Osteoblast (primary cell): ENCODE measurements at regions not wholly inside any gene's neighbourhood (a gene's known extent, or its start where the extent isn't known, plus 50 kb on each side); places are given as distances from the start of the nearest gene placed in this dataset.

ENCODE experiments used
- DNase-seq: peaks from one replicate; pipeline ENCODE4 v3.0.0; 2011; ENCODE audit warnings: low spot score, mixed read lengths; ENCODE audit not compliant: insufficient read length; ENCODE audit errors: missing footprints
- H2AFZ ChIP-seq: 2 replicates; pipeline ENCODE4 v1.6.0; 2011; ENCODE audit warnings: mild to moderate bottlenecking, low read length
- H3K27ac ChIP-seq: 2 replicates; pipeline ENCODE4 v1.5.1; 2011; ENCODE audit warnings: mild to moderate bottlenecking, low read depth, low read length, moderate library complexity
- H3K27me3 ChIP-seq: 2 replicates; pipeline ENCODE4 v1.6.0; 2012; ENCODE audit warnings: mild to moderate bottlenecking, control low read depth, inconsistent platforms, low read length, moderate library complexity; ENCODE audit not compliant: insufficient read depth
- H3K36me3 ChIP-seq: 2 replicates; pipeline ENCODE4 v1.5.1; 2011; ENCODE audit warnings: mild to moderate bottlenecking, low read length, control low read depth, moderate library complexity; ENCODE audit not compliant: insufficient read depth
- H3K4me1 ChIP-seq: 2 replicates; pipeline ENCODE4 v1.5.1; 2011; ENCODE audit warnings: mild to moderate bottlenecking, low read length, control low read depth, moderate library complexity; ENCODE audit not compliant: insufficient read depth
- H3K4me2 ChIP-seq: 2 replicates; pipeline ENCODE4 v1.6.0; 2011; ENCODE audit warnings: mild to moderate bottlenecking, low read length; ENCODE audit not compliant: insufficient read depth
- H3K4me3 ChIP-seq: fragments of 200-600 bp; sonication (generic); 3 replicates; pipeline ENCODE4 v1.5.1; 2012; ENCODE audit warnings: mild to moderate bottlenecking, low read length, inconsistent platforms; ENCODE audit not compliant: insufficient read depth
- H3K79me2 ChIP-seq: 2 replicates; pipeline ENCODE4 v1.6.0; 2012; ENCODE audit warnings: mild to moderate bottlenecking, low read length, control low read depth, inconsistent platforms; ENCODE audit not compliant: insufficient read depth
- H3K9me3 ChIP-seq: 2 replicates; pipeline ENCODE4 v1.5.1; 2011; ENCODE audit warnings: low read depth, low read length, control low read depth
- H4K20me1 ChIP-seq: 2 replicates; pipeline ENCODE4 v1.6.0; 2012; ENCODE audit warnings: mild to moderate bottlenecking, low read length, control low read depth; ENCODE audit not compliant: insufficient read depth
- CTCF ChIP-seq: IDR thresholded peaks from 2 replicates; pipeline ENCODE4 v1.5.1; 2011; ENCODE audit warnings: mild to moderate bottlenecking, low read depth, low read length, moderate library complexity; ENCODE audit errors: extremely low read depth

DNA sequence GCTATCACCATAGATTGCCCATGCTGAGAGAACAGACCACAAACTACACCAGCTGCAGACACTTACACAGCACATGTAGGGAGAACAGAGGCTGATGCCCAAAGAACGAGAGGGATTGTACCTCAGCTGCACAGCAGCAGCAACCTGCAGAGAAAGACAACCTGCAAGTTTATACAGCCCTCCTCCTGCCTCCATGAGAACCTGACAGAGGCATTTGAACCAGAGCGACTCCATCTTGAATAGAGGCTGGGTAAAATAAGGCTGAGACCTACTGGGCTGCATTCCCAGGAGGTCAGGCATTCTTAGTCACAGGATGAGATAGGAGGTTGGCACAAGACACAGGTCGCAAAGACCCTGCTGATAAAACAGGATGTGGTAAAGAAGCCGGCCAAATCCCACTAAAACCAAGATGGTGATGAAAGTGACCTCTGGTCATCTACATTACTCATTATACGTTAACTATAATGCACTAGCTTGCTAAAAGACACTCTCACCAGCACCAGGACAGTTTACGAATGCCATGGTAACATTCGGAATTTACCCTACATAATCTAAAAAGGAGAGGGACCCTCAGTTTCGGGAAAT, 262.4 kb upstream of the HMGA2 start:
- Histone ChIP-seq H3K4me1 (peaks cover 78% of the 10 kb centered on the region), H3K4me3 (no peak overlapping the region), H3K4me2 (no peak overlapping the region), H2AFZ (peak overlapping the region; percentile 8), H4K20me1 (no peaks in the 10 kb centered on the region), H3K27me3 (no peaks in the 10 kb centered on the region), H3K9me3 (no peaks in the 10 kb centered on the region), H3K79me2 (no peaks in the 10 kb centered on the region), H3K27ac (peak overlapping the region; percentile 92), H3K36me3 (no peaks in the 10 kb centered on the region)
- no peak for TF ChIP-seq CTCF
- DNase-seq: no peak

- peak; percentile 13 for TF ChIP-seq CTCF
- Histone ChIP-seq H3K27me3 (no peaks in the 10 kb centered on the region), H3K9me3 (no peaks in the 10 kb centered on the region), H2AFZ (no peak overlapping the region), H3K4me3 (peak overlapping the region; percentile 37), H4K20me1 (no peaks in the 10 kb centered on the region), H3K27ac (peak overlapping the region; percentile 97), H3K36me3 (no peaks in the 10 kb centered on the region), H3K4me2 (peak overlapping the region; percentile 75), H3K4me1 (peaks cover 79% of the 10 kb centered on the region), H3K79me2 (no peaks in the 10 kb centered on the region)
- DNase-seq: peak; percentile 61
These were observed 258.4 kb upstream of the HMGA2 start for GRCh38 chr12:65565601-65566560.

- Histone ChIP-seq H3K4me1 (peaks cover 71% of the 10 kb centered on the region), H2AFZ (no peak overlapping the region), H3K79me2 (no peaks in the 10 kb centered on the region), H3K27ac (peak overlapping the region; percentile 97), H3K36me3 (no peaks in the 10 kb centered on the region), H3K4me2 (peak overlapping the region; percentile 75), H4K20me1 (no peaks in the 10 kb centered on the region), H3K27me3 (no peaks in the 10 kb centered on the region), H3K4me3 (no peak overlapping the region), H3K9me3 (no peaks in the 10 kb centered on the region)
- no peak for DNase-seq
- TF ChIP-seq CTCF: no peak
These were observed 257.5 kb upstream of the HMGA2 start for GRCh38 chr12:65566751-65567150.

DNA sequence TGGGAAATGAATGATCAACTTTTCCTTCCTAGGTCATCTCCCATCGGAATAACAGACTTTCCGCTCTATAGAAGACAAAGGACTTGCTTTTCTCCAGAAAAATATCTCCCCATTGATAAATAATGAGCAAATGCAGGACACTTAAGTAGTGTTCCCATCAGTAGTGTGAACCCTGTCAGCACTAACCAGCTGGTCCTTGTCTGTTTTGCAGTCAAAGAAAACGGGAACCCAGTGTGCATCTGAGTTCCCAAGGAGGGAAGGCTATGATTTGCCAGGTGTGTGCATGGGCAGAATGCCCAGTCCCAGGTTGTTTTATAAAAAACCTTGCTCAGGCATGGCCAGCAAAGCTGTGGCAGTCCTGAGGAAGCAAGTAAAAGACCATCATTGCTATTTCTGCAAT, 256.5 kb upstream of the HMGA2 start:
- no peaks in the 10 kb centered on the region for H3K36me3 ChIP-seq
- H3K9me3 ChIP-seq: no peaks in the 10 kb centered on the region
- H4K20me1 ChIP-seq: no peaks in the 10 kb centered on the region
- H3K79me2 ChIP-seq: no peaks in the 10 kb centered on the region
- H3K27me3 ChIP-seq: no peaks in the 10 kb centered on the region
- H3K4me3 ChIP-seq: no peak overlapping the region
- no peak for DNase-seq
- no peak overlapping the region for H3K4me2 ChIP-seq
- H3K27ac ChIP-seq: peak overlapping the region; percentile 97
- H2AFZ ChIP-seq: no peak overlapping the region
- peaks cover 64% of the 10 kb centered on the region for H3K4me1 ChIP-seq
- TF ChIP-seq CTCF: no peak
